Epithelial cell of proximal tubule (primary cell): ENCODE measurements at regions not wholly inside any gene's neighbourhood (a gene's known extent, or its start where the extent isn't known, plus 50 kb on each side); places are given as distances from the start of the nearest gene placed in this dataset.

Experiments
- DNase-seq: peaks from one replicate; pipeline ENCODE4 v3.0.0-alpha.2; 2011; ENCODE audit warnings: low read depth
- H3K4me3 ChIP-seq: 2 replicates; pipeline ENCODE4 v1.5.1; 2011; ENCODE audit warnings: low read depth, mild to moderate bottlenecking, low read length
- TF ChIP-seq, protein P1 (sequence below): conservative IDR thresholded peaks from 2 replicates; pipeline ENCODE4 v1.5.1; 2012; ENCODE audit warnings: low read depth, mild to moderate bottlenecking, low read length

DNA sequence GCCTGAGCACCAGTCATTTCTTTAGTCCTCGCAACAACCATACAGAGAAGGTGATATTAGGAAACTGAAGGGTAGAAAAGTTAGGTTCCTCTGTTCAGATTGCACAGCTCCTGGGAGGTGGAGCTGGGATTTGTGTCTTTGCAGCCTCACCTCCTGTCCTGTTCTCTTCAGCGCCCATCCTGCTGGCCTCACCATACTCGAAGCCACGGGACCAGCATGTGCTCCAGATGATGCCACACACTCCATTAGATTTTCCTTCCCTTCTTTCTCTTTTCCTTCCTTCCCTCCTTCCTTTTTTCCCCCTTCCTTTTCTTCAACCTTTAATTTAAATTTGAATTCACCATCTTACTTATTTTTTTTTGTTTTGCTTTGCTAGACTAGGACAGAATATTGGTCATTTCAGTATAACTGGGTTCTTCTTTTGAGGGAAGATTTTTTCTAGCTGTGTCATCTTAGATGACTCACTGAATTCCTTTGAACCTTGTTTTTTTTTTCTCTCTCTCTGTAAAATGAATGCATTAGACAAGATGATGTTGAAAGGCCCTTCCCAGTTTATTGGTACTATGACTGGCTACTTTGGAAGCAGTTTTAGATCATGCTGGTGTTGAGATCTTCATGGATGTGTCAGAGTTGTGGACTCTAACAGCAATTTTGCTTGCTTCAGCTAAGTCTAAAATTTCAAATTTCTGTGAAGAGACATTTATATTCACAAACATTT lies 662.5 kb upstream of the TENM4 start:
- peak; percentile 88 for DNase-seq
- no peak overlapping the region for H3K4me3 ChIP-seq
- TF ChIP-seq, protein P1, sequence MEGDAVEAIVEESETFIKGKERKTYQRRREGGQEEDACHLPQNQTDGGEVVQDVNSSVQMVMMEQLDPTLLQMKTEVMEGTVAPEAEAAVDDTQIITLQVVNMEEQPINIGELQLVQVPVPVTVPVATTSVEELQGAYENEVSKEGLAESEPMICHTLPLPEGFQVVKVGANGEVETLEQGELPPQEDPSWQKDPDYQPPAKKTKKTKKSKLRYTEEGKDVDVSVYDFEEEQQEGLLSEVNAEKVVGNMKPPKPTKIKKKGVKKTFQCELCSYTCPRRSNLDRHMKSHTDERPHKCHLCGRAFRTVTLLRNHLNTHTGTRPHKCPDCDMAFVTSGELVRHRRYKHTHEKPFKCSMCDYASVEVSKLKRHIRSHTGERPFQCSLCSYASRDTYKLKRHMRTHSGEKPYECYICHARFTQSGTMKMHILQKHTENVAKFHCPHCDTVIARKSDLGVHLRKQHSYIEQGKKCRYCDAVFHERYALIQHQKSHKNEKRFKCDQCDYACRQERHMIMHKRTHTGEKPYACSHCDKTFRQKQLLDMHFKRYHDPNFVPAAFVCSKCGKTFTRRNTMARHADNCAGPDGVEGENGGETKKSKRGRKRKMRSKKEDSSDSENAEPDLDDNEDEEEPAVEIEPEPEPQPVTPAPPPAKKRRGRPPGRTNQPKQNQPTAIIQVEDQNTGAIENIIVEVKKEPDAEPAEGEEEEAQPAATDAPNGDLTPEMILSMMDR = no peak

DNA sequence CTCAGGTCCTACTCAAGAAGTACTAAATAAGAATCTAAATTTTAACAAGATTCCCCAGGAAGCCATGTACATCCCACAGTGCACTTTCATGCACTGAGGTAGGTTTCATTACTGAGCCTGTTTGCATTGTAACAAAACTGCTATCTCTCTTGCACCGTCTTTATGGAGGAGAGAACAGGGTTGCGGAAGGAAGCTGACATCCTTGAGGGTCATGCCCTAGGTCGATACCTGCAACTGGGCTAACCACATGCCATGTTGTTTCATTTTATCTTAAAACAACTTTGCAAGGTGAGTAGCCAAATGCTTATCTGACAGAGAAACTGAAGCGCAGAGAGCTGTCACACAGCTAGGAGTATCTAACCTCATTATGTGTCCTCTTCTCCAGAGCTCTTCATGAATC lies 656.3 kb upstream of the TENM4 start:
- no peak for DNase-seq
- H3K4me3 ChIP-seq = no peak overlapping the region
- TF ChIP-seq, protein P1 = no peak

DNA sequence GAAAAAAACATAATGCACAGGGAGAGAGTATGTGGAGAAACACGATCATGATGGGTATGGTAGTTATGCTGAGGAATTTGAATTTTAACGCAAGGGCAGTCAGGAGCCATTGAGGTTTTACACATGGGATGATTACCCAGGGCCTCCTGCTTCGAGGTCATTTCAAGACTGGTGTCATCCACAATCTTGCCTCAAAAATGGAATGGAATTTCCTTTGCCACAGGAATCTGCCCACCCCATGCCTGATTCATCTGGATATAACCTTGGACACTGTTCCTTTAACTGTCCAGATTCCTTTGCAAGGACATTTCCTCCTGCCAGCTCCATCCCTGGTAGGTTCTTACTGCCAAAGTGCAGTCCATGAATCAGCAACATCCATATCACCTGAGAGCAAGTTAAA lies 655.9 kb upstream of the TENM4 start:
- no peak overlapping the region for H3K4me3 ChIP-seq
- TF ChIP-seq, protein P1 = no peak
- DNase-seq = peak; percentile 96

DNA sequence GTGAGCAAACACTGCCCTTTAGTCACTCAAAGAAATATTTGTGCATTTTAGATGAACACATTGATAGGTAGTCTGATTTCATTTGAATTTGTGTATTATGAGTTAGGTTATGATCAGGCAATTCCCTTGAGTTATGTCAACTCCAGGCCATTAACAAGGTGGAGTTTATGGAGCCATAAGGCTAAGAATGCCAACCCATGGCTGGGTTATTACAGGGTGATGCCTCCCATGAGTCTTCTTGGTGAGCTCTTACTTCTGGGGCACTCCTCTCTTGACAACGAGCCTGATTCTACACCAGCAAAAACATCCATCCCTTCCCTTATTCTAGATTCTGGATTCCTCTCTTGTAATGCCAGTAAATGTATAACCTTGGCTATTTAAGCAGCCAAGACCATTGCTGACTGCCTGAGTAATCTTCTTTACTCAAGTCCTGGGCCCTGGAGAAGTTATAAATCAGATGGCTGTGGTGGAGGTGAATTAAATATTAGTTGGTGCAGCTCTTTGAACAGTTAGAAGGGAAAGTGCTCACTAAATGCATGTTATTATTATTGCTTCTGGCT lies 645.7 kb upstream of the TENM4 start:
- TF ChIP-seq, protein P1 = no peak
- DNase-seq = peak; percentile 55

DNA sequence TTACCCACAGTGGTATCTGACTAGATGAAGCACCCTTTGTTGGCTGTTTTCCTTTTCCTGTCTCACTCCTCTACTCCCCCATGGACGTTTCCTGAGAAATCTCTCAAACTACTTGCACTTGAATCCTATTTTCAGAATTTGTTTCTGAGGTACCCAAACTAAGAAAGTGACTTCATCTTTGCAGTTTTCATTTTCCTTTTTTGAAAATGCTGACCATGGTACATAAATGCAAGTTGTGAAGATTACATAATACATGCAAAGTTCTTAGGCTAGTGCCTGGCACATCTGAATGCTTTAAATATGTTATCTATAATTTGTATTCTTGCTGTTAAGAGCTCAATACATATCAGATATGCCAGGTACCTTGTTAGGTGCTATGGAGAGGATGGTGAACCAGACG lies 644.7 kb upstream of the TENM4 start:
- no peak overlapping the region for H3K4me3 ChIP-seq
- TF ChIP-seq, protein P1 = no peak
- no peak for DNase-seq

More for the DNA sequence above, 645.7 kb upstream of the TENM4 start:
- no peak overlapping the region for H3K4me3 ChIP-seq

DNA sequence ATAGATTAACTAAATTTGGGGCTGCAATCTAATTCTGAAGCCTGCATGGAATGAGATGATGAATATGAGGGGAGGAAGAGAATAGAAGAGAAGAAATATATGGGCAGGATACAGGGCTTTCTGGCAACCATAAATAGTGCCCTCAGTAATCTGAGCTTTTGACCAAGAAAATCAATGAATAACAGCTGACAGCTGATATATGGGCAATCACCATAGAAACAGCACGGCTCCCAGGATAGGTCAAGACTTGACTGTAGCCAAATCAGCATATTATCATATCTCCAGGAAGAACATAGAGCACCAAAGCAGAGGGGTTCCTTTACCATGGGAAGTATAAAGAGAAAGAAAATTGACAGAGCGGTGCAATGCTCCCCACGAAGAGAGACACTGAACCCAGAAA lies 643.8 kb upstream of the TENM4 start:
- no peak overlapping the region for H3K4me3 ChIP-seq
- TF ChIP-seq, protein P1 = no peak
- no peak for DNase-seq

- no peak for DNase-seq
- TF ChIP-seq, protein P1 = no peak
- no peak overlapping the region for H3K4me3 ChIP-seq
Measured at GRCh38 chr11:80083531-80083951, 642.7 kb upstream of the TENM4 start.
